ENCODE measurements at regions not wholly inside any gene's neighbourhood (a gene's known extent, or its start where the extent isn't known, plus 50 kb on each side); places are given as distances from the start of the nearest gene placed in this dataset.

- dilution Hi-C loops (cut with MboI; ENCODE audit: extremely low pct_ligation_motif_present, low sequenced_read_pairs), result no loop called here
- TF ChIP-seq MYC (IDR thresholded peaks at IDR 0.05; ENCODE audit: low read depth, low read length), result no peak
- TF ChIP-seq, protein P1, sequence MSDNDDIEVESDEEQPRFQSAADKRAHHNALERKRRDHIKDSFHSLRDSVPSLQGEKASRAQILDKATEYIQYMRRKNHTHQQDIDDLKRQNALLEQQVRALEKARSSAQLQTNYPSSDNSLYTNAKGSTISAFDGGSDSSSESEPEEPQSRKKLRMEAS (IDR thresholded peaks at IDR 0.05; ENCODE audit: insufficient read depth, insufficient read length), result no peak
- no peak for TF ChIP-seq FOS (IDR thresholded peaks at IDR 0.05; ENCODE audit: borderline replicate concordance, insufficient read depth, low read length)
- no peak for TF ChIP-seq POLR2A (IDR thresholded peaks at IDR 0.05; ENCODE audit: low read depth, low read length)
- TF ChIP-seq, protein P2, sequence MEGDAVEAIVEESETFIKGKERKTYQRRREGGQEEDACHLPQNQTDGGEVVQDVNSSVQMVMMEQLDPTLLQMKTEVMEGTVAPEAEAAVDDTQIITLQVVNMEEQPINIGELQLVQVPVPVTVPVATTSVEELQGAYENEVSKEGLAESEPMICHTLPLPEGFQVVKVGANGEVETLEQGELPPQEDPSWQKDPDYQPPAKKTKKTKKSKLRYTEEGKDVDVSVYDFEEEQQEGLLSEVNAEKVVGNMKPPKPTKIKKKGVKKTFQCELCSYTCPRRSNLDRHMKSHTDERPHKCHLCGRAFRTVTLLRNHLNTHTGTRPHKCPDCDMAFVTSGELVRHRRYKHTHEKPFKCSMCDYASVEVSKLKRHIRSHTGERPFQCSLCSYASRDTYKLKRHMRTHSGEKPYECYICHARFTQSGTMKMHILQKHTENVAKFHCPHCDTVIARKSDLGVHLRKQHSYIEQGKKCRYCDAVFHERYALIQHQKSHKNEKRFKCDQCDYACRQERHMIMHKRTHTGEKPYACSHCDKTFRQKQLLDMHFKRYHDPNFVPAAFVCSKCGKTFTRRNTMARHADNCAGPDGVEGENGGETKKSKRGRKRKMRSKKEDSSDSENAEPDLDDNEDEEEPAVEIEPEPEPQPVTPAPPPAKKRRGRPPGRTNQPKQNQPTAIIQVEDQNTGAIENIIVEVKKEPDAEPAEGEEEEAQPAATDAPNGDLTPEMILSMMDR (IDR thresholded peaks at IDR 0.05; ENCODE audit: extremely low read depth in 1 of 2, insufficient read depth in 1 of 2, low read depth in 1 of 2, low read length in 2 of 2), result no peak
- no peak for TF ChIP-seq EZH2 (IDR thresholded peaks at IDR 0.05; ENCODE audit: borderline replicate concordance, low read depth, low read length, severe bottlenecking)
Measured at GRCh38 chr5:2220741-2221140, 338.0 kb upstream of the IRX4 start.

More at GRCh38 chr5:2220741-2221140, 338.0 kb upstream of the IRX4 start:
- H3K9ac ChIP-seq (replicated peaks; ENCODE audit: extremely low read depth, insufficient read depth, low read length), result no peak overlapping the region
- H2AFZ ChIP-seq (ENCODE audit: low read depth, low read length), result no peak overlapping the region
- ChIA-PET POLR2A (no interaction called here), CTCF (no interaction called here)
- BruUV-seq (replicated peaks), result no TSS peak
- peaks cover 7% of the 10 kb centered on the region for H3K9me3 ChIP-seq (replicated peaks; ENCODE audit: control insufficient read depth, insufficient read depth, low read length)
- H3K27me3 ChIP-seq (ENCODE audit: control insufficient read depth in 2 of 2, insufficient read depth in 2 of 2, low read length in 2 of 2), result no peaks in the 10 kb centered on the region
- DNase-seq (ENCODE audit: low read depth, low spot score) (no peak), FAIRE-seq (no peak)
- no peak overlapping the region for H3K4me2 ChIP-seq (ENCODE audit: insufficient read depth, low read length)
- intact Hi-C loops (cut with micrococcal nuclease), result no loop called here
- no peak overlapping the region for H3K4me3 ChIP-seq (replicated peaks in 1 of 3; ENCODE audit: insufficient read depth in 1 of 3, low read depth in 1 of 3, low read length in 3 of 3)
- H3K36me3 ChIP-seq (ENCODE audit: control insufficient read depth in 2 of 2, extremely low read depth in 1 of 2, insufficient read depth in 2 of 2, low read length in 2 of 2), result no peaks in the 10 kb centered on the region
- no peaks in the 10 kb centered on the region for H4K20me1 ChIP-seq (replicated peaks; ENCODE audit: control insufficient read depth, extremely low read depth, insufficient read depth, low read length)
- H3K27ac ChIP-seq (ENCODE audit: insufficient read depth, low read depth, low read length), result no peak overlapping the region
- no peaks in the 10 kb centered on the region for H3K79me2 ChIP-seq (ENCODE audit: control insufficient read depth, insufficient read depth, low read length)
- H3K4me1 ChIP-seq (ENCODE audit: control insufficient read depth, extremely low read depth, insufficient read depth, low read length), result no peaks in the 10 kb centered on the region
- H3K9me1 ChIP-seq (replicated peaks; ENCODE audit: control insufficient read depth, extremely low read depth, insufficient read depth, low read length), result no peaks in the 10 kb centered on the region

All from endothelial cell of umbilical vein (primary cell).